Lower leg skin (tissue), 3 donors: ENCODE measurements at regions not wholly inside any gene's neighbourhood (a gene's known extent, or its start where the extent isn't known, plus 50 kb on each side); places are given as distances from the start of the nearest gene placed in this dataset.

Experiments
- POLR2A ChIP-seq, 2 donors: fragments of 450-650 bp; IDR thresholded peaks; one replicate each; pipeline ENCODE4 v1.6.1; 2016 to 2017; ENCODE audit warnings: antibody characterized with exemption in 2 of 2, mild to moderate bottlenecking in 1 of 2, moderate library complexity in 1 of 2
- TF ChIP-seq, protein P1 (sequence below), 3 donors: fragments of 450-650 bp; IDR thresholded peaks; one replicate each; pipeline ENCODE4 v1.5.1; 2016; ENCODE audit warnings: antibody characterized with exemption in 3 of 3, mild to moderate bottlenecking in 3 of 3, moderate library complexity in 2 of 3

- TF ChIP-seq, protein P1, sequence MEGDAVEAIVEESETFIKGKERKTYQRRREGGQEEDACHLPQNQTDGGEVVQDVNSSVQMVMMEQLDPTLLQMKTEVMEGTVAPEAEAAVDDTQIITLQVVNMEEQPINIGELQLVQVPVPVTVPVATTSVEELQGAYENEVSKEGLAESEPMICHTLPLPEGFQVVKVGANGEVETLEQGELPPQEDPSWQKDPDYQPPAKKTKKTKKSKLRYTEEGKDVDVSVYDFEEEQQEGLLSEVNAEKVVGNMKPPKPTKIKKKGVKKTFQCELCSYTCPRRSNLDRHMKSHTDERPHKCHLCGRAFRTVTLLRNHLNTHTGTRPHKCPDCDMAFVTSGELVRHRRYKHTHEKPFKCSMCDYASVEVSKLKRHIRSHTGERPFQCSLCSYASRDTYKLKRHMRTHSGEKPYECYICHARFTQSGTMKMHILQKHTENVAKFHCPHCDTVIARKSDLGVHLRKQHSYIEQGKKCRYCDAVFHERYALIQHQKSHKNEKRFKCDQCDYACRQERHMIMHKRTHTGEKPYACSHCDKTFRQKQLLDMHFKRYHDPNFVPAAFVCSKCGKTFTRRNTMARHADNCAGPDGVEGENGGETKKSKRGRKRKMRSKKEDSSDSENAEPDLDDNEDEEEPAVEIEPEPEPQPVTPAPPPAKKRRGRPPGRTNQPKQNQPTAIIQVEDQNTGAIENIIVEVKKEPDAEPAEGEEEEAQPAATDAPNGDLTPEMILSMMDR (IDR thresholded peaks at IDR 0.05) = no peak
- no peak for TF ChIP-seq POLR2A (IDR thresholded peaks at IDR 0.05)
Observed at GRCh38 chr3:110731148-110731547, 340.5 kb upstream of the NECTIN3 start.
